8988T (cell line): ENCODE measurements at regions not wholly inside any gene's neighbourhood (a gene's known extent, or its start where the extent isn't known, plus 50 kb on each side); places are given as distances from the start of the nearest gene placed in this dataset.
"Not testable (repeated sequence)": the region's sequence is repeated elsewhere in the genome, so short reads cannot be mapped to it uniquely, and the experiment has no call there.

Source experiments
- DNase-seq: peaks from one replicate; pipeline ENCODE4 v3.0.0; 2011

GRCh38 chr12:124191966-124192365 is 102.9 kb upstream of the RFLNA start:
- no peak for DNase-seq

DNA sequence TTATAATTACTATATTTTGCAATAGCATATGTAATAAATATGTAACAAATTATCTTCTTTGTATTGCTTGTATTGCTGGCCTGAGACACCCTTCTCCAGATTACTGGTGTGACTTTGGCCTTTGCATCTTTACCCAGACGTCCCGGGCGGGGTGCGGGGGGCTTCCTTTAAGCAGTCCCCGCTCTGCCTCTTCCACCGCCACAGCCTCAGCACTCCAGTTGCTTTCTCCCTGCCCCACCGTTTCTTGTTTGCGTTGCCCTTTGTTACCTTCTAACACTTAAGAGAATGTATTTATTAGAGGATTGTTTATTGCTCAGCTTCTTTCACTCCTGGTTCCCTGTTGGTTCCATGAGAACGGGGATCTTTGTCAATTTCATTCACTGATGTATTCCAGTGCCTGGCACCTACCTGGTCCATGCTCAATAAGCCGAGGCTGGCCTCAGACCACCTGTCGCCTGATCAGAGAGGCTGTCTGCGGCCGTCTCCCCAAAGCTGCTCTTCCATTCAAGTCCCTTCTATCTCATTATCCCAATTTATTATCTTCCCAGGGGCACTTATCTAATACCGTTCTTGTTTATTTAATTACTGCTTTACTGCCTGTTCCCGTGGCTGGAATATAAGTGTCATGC is 100.5 kb upstream of the RFLNA start:
- DNase-seq = no peak

GRCh38 chr12:124194893-124195566 is 99.9 kb upstream of the RFLNA start:
- DNase-seq = no peak

DNA sequence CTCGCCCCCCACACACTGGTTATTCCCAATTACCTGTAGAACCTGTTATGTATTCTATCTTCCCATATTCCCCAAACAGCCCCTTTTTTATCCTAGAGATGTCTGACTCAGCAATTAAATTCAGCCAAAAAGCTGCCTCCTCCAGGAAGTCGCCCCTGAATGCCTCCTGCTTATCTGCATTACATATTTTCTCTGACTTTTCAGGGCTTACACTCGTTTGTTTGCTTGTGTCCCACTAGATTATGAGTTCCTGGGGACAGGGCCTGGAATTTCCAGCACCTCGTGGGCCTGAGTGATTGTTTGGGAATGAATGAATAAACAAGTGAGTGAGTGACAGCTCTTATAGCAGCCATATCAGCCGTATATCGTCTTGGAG is 99.3 kb upstream of the RFLNA start:
- no peak for DNase-seq

- no peak for DNase-seq
Measured at GRCh38 chr12:124196236-124196635, 98.7 kb upstream of the RFLNA start.

DNA sequence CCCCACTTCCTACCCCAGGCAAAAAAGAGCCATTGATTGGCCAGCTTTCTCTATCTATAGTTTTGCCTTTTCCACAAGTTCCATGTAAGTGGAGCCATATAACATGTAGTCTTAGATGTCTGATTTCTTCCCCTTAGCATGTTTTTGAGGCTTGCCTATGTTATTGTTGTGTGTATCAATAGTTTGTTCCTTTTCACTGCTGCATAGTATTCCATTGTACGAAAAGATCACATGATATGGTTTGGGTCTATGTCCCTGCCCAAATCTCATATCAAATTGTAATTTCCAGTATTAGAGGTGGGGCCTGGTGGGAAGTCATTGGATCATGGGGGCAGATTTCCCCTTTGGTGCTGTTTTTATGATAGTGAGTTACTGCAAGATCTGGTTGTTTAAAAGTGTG is 93.6 kb upstream of the RFLNA start:
- no peak for DNase-seq

DNA sequence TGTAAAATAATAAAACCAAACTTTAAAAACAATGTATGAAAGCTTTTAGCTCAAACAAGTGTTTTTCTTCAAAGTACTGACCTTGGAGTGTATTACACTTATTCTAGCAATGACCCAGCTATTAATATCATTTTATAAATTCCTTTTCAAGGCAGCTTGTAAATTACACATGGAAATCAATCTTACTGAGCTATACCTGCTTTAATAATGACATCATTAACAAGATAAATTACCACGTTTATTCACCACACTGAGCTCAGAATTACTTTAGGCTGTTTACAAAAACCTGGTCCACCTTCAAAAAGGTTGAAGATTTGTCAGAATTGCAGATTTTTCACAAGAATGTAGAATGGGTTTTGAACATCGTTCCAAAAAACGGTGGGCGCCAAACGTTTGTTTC is 91.7 kb upstream of the RFLNA start:
- no peak for DNase-seq

GRCh38 chr12:124205405-124205804 is 89.5 kb upstream of the RFLNA start:
- no peak for DNase-seq

GRCh38 chr12:124207049-124207448 is 87.8 kb upstream of the RFLNA start:
- DNase-seq = no peak

GRCh38 chr12:124207617-124208016 is 87.3 kb upstream of the RFLNA start:
- no peak for DNase-seq

- no peak for DNase-seq
Measured at GRCh38 chr12:124208489-124208888, 86.4 kb upstream of the RFLNA start.

GRCh38 chr12:124210991-124211577 is 83.8 kb upstream of the RFLNA start:
- no peak for DNase-seq

- no peak for DNase-seq
Measured at GRCh38 chr12:124211753-124212152, 83.1 kb upstream of the RFLNA start.

DNA sequence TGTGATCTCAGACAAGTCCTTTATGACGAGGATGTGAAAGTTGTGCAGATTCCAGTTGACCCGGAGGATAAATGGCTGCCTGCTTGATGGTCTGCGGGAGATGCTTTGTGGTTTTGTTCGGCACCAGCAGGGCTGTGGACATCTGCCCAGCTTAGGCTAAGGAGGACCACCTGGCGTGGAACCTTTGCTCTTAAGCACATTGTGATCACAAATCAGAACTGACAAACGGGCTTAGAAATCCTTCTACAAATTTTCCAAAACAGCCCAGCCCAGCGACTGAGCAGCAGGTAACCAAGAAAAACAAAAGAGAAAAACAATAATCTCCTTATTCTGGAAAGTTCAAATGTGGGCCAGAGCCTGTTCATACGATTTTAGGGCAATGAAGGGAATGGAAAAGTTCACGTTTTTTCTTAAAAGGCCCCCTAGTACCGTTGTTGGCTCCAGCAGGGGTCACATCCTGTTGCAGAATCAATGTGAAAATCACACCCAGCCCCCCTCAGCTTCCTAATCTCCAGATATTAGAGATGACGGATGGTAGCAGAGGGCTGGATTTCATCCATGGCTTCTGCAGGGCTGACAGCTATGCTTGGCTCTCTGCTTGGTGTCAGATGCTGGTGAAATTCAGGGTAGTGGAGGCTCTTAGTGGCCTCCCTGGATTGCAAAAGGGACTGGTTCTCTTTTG is 81.1 kb upstream of the RFLNA start:
- no peak for DNase-seq

DNA sequence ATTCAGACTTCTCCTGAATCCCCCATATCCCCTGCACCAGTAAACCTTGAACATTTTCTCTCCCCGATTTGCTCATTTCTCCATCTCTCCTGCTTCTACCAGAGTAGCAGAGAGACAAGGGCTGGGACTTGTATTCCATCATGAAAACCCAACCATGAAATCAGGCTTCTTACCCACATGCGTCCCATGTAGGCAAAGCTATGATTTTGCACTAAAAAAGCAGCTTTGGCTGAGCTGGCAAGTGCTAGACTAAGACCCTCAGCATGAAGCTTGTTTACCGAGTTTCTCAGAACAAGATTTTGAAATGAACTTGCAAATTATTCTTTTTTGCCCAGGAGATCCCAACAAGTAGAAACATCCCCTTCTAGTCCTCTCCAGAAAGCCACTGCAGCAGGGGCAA is 80.3 kb upstream of the RFLNA start:
- DNase-seq = no peak

GRCh38 chr12:124216966-124217365 is 77.9 kb upstream of the RFLNA start:
- no peak for DNase-seq

DNA sequence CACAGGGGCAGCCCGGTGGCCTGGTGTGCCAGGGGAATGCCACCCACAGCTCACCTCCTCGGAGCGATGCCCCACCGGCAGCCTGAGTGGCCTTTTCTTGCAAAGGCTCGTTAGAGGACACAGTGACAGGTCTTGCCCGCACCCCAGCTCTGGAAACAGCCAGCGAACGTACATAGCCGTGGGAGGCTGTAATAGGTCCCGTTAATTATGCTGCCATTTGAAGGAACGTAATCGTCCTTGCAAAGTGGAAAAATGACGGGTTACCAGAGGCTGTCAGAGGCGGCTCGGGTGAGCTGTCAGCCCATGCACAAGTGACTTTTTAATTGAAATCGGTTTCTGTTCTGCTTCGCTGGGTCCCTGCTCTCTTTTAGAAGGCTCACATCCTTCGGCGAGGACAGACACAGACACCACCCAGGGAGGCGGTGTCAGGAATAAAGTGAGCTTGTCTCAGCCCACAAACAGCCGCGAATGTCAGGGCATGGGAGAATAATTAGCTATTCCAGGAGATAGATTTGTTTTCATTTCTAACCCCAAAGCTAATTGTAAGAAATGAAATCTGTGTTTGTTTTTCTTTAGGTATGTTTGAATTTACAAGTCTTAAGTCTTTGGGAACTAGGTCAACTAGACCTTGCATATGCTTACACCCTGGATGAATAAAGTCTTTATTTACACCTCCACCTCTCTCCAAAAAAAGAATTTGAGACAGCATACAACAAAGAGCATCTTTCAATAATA is 77.2 kb upstream of the RFLNA start:
- DNase-seq = no peak

GRCh38 chr12:124218243-124218560 is 76.7 kb upstream of the RFLNA start:
- no peak for DNase-seq

DNA sequence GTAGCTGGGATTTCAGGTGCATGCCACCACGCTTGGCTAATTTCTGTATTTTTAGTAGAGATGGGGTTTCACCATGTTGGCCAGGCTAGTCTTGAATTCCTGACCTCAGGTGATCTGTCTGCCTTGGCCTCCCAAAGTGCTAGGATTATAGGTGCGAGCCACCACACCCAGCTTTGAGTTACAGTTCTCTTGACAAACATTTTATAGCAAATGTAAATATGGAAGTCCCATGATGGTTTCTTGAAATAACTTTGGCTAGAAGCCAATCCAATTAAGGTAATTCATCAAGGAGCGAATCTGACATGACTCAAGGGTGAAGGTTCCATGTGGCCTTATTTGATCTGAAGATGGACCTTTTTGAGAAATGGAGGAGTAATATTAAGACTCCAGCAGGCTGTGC is 76.2 kb upstream of the RFLNA start:
- not testable (repeated sequence) for DNase-seq

- no peak for DNase-seq
Measured at GRCh38 chr12:124222368-124223245, 72.3 kb upstream of the RFLNA start.

GRCh38 chr12:124223733-124224138 is 71.2 kb upstream of the RFLNA start:
- DNase-seq = not testable (repeated sequence)

DNA sequence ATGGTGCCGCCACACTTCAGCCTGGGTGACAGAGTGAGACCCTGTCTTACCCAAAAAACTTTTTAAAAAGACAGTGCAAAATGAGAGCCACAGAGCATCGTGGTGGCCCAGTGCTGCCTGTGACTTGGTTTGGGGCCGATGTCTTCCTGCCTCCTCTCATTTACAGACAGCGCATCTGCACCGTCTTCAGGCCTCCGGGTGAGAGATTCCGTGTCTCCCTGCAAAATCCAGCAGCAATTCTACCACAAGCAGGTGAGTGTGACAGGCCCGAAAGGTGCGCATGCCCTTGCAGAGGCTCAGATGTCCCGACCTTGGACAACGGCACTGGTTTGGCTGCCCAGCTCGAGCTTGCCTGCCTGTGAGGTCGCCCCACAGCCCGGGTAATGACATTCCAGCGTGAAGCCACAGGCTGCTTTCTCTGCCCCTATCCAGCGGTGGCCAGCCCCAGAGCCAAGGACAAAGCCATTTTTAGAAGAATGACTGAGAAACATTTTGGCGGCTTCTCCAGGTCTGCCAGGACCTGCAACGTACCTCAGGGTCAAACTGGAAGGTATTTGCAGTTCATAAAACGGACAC is 70.3 kb upstream of the RFLNA start:
- DNase-seq = no peak
